ENCODE measurements at regions not wholly inside any gene's neighbourhood (a gene's known extent, or its start where the extent isn't known, plus 50 kb on each side); places are given as distances from the start of the nearest gene placed in this dataset.
"Not testable (repeated sequence)": the region's sequence is repeated elsewhere in the genome, so short reads cannot be mapped to it uniquely, and the experiment has no call there.

DNA sequence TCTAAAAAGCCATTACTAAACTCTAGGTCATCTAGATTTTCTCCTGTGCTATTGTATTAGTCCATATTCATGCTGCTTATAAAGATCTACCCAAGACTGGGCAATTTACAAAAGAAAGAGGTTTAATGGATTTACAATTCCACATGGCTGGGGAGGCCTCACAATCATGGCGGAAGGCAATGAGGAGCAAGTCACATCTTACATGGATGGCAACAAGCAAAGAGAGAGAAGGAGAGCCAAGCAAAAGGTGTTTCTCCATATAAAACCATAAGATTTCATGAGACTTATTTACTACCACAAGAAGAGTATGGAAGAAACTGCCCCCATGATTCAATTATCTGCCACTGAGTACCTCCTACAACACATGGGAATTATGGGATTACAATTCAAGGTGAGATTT lies 69.6 kb upstream of the CCDC6 start:
- H3K4me3 ChIP-seq; intact Hi-C loops (cut with micrococcal nuclease); H3K27ac ChIP-seq (replicated peaks); H3K36me3 ChIP-seq; H3K27me3 ChIP-seq (ENCODE audit: low read depth); DNase-seq: not testable (repeated sequence)
- peaks cover 14% of the 10 kb centered on the region for H3K4me1 ChIP-seq
- peaks cover 41% of the 10 kb centered on the region for H3K9me3 ChIP-seq (replicated peaks)

DNA sequence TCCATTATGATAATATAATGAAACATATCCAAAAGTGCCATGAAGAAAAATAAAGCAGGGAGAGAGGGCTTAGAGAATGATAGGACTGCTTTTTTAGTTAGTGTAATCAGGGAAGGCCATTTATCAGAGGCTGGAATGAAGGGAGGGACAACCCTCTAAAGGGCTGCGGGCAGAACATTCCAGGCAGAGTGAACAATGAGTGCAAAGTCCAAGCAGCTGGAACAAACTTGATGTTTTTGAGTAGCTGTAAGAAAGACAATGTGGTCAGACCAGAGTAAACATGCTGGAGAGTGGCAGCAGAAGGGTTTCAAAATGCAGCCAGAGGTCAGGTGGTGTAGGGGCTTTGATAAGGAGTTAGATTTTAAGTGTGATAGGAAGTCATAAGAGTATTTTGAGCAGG lies 65.6 kb upstream of the CCDC6 start:
- intact Hi-C loops (cut with micrococcal nuclease): no loop called here
- peak overlapping the region; percentile 60 for H3K27ac ChIP-seq (replicated peaks)
- TF ChIP-seq, protein P1, sequence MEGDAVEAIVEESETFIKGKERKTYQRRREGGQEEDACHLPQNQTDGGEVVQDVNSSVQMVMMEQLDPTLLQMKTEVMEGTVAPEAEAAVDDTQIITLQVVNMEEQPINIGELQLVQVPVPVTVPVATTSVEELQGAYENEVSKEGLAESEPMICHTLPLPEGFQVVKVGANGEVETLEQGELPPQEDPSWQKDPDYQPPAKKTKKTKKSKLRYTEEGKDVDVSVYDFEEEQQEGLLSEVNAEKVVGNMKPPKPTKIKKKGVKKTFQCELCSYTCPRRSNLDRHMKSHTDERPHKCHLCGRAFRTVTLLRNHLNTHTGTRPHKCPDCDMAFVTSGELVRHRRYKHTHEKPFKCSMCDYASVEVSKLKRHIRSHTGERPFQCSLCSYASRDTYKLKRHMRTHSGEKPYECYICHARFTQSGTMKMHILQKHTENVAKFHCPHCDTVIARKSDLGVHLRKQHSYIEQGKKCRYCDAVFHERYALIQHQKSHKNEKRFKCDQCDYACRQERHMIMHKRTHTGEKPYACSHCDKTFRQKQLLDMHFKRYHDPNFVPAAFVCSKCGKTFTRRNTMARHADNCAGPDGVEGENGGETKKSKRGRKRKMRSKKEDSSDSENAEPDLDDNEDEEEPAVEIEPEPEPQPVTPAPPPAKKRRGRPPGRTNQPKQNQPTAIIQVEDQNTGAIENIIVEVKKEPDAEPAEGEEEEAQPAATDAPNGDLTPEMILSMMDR (IDR thresholded peaks at IDR 0.05; ENCODE audit: borderline replicate concordance): no peak

DNA sequence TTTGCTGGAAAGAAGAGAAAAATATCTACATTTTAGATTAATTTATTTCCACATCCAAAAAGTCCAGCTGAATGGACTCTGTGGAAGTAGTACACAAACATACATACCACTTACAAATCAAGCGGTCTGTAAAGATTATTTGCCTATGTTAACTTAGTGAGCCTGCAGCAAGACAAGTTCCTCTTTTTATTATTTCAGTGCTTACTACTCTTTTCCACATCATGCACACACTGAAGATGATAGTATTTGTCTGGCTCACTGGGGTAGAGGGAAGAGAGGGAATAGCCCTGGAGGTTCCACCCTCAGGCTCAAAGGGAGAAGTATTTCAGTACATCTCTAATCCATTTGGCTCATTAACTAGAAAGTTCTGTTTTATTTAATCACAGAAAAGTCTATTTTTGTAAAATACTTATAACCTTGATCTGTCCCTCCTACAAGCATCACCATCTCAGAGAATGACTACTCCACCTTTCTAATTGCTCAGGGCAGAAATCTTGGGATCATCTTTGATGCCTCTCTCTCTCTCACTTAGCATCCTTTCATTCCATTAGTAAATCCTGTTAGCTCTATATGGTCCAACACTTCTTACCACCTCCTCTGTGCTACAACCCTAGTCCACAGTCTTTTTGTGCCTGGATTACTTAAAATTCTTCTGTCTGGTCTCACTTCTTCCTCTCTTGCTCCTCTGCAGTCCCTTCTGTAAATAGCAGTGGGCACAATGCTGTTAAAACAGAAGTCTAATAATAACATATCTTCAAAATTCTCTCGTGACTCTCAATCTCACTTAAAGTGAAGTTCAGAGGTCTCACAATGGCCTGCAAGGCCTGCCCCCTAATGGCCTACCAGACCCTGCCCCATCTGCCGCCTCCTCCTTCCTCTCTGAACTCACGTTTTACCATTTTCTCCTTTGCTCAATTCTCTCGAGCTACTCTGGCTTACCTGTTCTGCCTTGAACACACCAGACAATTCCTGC lies 64.3 kb upstream of the CCDC6 start:
- TF ChIP-seq, protein P1 (IDR thresholded peaks at IDR 0.05; ENCODE audit: borderline replicate concordance): no peak
- Histone ChIP-seq H3K4me1 (peaks cover 19% of the 10 kb centered on the region), H3K9me3 (replicated peaks) (peaks cover under 1% of the 10 kb centered on the region), H3K27me3 (ENCODE audit: low read depth) (no peaks in the 10 kb centered on the region), H3K4me3 (no peak overlapping the region), H3K36me3 (no peaks in the 10 kb centered on the region), H3K27ac (replicated peaks) (peak overlapping the region; percentile 60)
- DNase-seq: no peak
- intact Hi-C loops (cut with micrococcal nuclease): no loop called here

More for the DNA sequence above, 65.6 kb upstream of the CCDC6 start:
- no peaks in the 10 kb centered on the region for H3K27me3 ChIP-seq (ENCODE audit: low read depth)
- peaks cover 13% of the 10 kb centered on the region for H3K9me3 ChIP-seq (replicated peaks)
- H3K4me3 ChIP-seq: no peak overlapping the region
- H3K4me1 ChIP-seq: peaks cover 19% of the 10 kb centered on the region
- no peaks in the 10 kb centered on the region for H3K36me3 ChIP-seq
- no peak for DNase-seq

DNA sequence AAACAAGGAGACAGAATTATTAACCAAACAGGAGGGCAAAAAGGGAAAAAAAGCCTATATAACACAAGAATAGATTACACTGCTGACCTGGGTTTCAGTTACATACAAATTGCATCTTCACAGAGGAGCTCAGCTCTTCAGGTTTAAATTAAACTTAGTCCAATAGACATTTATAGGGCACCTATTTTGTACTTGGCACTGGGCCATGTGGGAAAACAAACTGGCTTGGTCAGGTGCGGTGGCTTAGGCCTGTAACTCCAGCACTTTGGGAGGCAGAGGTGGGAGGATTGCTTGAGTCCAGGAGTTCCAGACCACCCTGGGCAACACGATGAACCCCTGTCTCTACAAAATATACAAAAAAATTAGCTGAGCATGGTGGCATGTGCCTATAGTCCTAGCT lies 62.3 kb upstream of the CCDC6 start:
- H3K27ac ChIP-seq (replicated peaks): no peak overlapping the region
- no peaks in the 10 kb centered on the region for H3K27me3 ChIP-seq (ENCODE audit: low read depth)
- DNase-seq: no peak
- H3K4me1 ChIP-seq: peaks cover 19% of the 10 kb centered on the region
- H3K36me3 ChIP-seq: no peaks in the 10 kb centered on the region
- TF ChIP-seq, protein P1 (IDR thresholded peaks at IDR 0.05; ENCODE audit: borderline replicate concordance): no peak
- H3K4me3 ChIP-seq: no peak overlapping the region
- no peaks in the 10 kb centered on the region for H3K9me3 ChIP-seq (replicated peaks)
- intact Hi-C loops (cut with micrococcal nuclease): no loop called here

DNA sequence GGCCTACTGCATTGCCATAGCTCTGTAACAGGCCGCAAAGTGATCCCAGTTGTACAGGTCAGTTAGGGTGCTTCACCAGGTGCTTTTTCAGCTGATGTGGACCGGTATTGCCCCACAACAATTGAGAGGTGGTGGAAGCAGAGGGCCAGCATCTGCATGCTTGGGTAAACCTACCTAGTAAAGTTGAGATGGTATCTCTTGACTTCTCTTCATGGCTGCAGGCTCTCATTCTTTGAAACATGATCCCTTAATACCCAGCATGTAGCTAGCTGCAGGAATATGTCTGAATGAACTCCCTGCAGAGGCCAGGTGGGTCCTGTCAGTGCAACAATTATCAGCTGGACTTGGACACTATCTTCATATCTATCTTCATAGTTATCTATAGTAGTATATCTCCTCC lies 60.7 kb upstream of the CCDC6 start:
- DNase-seq: no peak
- Histone ChIP-seq H3K4me1 (peaks cover 16% of the 10 kb centered on the region), H3K4me3 (no peak overlapping the region), H3K27me3 (ENCODE audit: low read depth) (no peaks in the 10 kb centered on the region), H3K27ac (replicated peaks) (no peak overlapping the region), H3K9me3 (replicated peaks) (no peaks in the 10 kb centered on the region), H3K36me3 (no peaks in the 10 kb centered on the region)
- TF ChIP-seq, protein P1 (IDR thresholded peaks at IDR 0.05; ENCODE audit: borderline replicate concordance): no peak
- intact Hi-C loops (cut with micrococcal nuclease): no loop called here
